ENCODE measurements at regions not wholly inside any gene's neighbourhood (a gene's known extent, or its start where the extent isn't known, plus 50 kb on each side); places are given as distances from the start of the nearest gene placed in this dataset.

DNA sequence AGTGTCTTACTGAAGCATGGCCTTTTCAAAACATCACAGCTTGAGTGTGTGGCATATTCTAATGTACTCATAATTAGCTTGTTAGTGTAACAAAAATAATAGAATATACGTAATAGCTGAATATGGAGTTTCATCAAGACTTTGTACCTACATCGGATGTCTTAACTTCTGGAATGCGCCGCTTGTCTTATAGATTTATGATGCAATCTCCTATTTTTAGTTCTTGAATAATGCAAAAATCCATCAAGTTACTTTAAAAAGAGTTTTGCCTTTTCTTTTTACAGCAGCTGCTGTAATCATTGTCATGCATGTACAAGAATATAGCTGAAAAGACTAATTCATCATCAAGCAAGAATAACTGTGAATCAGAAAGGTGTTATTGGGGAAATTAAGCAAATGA is 140.7 kb upstream of the SCN7A start:
- no peak for FAIRE-seq

DNA sequence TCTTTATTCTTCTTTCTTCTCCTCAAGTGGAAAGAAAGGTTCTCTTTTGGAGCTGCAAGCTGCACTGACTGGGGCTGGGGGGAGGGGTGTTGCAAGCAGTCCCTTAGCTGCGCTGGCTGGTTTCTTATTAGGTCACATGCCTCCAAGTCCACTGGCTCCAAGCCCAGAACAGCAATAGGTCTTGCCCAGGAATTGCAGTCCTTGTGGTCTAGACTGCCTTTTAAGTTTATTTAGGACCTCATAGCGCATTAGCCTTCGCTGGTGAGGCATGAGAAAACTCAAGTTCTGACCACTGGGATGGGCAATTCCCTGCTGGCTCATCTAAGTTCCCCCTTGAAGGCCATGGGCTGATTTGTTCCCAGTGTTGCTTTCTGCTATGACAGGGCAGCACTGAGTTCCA is 138.6 kb upstream of the SCN7A start:
- no peak for FAIRE-seq

DNA sequence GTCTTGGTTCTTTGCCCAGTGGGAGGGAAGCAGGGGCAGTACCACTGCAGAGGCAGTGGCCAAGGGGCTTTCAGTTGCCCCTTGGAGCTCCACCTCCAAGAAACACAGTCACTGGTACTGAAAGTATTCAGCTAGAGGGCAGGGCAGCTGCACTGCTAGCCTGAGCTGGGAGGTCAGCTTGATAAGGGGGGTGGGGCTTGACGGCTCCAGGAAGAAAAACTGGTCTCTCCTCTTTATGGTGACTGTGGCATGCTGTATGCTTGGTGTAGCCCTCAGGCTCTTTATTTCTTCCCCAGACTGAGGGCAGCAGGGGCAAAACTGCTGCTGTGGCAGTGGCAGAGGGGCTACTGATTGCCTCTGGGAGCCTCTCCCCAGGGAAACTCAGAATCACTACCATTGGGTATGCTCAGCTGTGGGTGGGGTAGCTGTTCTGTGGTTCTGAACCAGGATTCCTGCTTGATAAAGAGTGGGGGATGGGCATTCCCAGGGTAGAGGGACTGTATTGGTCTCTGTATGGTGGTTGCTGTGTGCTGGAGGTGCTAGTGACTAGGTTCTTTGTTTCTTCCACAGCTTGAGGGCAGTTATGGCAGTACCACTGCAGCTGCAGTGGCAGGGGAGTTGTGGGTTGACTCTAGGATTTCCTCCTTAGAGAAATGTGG is 134.6 kb upstream of the SCN7A start:
- FAIRE-seq: no peak

DNA sequence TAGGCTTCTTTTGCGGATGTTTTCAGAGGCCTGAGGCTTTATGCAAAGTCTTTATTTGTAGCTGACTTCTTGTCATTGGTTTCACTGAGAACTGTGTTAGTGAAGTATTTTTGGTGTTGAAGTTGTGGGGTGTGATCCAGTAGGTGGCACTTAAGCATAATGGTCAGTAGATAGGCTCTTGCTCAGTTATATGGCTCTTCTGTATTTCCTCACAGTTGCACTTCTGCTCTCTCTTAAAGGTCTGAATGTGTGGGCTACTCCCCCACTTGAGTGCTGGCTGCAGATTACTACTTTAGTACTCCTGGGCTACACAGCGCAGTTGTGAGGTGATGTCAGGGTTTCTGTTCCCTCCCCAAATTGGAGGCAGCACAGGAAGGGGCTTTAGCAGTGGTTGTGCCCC is 133.8 kb upstream of the SCN7A start:
- no peak for FAIRE-seq

DNA sequence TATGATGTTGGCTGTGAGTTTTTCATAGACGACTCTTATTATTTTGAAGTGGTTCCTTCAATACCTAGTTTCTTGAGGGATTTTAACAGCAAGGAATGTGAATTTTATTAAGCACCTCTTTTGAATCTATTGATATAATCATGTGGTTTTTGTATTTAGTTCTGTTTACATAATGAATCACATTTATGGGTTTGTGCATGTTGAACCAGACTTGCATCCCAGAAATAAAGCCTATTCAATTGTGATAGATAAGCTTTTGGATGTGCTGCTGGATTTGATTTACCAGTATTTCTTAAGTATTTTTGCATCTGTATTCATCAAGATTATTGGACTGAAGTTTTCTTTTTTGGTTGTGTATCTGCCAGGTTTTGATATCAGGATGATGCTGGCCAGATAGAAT is 131.6 kb upstream of the SCN7A start:
- no peak for FAIRE-seq

DNA sequence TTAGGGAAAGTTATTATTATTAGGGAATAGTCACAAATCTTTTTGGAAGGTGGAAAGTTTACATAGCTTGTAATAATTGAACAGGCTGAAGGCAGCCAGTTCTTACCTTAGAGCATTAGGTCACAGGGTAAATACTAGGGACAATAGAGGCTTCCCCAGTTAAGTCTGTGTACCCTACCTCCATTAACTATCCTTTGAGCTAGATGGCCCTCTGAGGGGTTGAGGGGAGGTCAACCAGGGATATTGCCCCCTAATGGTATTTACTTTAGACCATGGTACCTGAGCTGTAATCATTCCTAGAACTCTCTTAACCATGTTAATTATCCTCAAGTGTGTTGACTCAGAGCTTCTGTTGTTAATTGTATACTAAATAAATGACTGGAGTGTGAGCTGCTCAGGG is 120.5 kb upstream of the SCN7A start:
- FAIRE-seq: no peak

DNA sequence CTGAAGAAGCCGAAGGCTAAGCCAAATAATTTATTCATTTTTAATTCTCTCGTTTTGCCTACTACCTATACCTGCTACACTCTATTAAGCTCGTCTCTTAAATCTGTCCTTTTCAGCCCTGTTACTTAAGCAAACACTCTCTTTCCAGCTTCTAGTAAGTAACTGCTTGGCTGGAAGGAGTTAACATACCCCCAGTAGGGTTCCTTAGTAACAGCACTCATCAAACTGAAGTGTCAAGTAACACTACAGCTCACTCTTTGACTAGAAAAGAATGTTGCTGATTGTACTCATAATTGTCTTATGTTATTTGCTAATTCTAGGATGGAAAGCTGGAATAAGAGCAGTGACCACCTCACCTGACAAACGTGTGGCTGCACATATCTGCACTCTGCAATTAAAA is 120.0 kb upstream of the SCN7A start:
- FAIRE-seq: no peak

DNA sequence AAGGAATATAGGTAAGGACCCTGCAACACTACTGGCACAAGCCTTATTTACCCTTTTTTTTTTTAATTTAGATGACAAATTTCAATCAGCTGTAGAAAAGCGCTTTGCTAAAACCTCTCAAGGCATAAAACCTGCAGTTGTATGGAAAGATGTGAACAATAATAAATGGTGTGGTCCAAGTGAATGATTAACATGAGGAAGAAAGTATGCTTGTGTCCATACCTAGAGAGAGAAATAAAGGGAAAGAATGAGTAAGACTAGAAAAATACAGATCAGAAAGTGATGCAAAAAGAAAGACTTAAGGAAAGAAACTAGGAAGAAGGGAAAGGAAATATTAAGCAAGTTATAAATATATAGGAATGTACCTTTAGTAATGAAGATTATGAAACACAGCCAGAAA is 119.2 kb upstream of the SCN7A start:
- no peak for FAIRE-seq

DNA sequence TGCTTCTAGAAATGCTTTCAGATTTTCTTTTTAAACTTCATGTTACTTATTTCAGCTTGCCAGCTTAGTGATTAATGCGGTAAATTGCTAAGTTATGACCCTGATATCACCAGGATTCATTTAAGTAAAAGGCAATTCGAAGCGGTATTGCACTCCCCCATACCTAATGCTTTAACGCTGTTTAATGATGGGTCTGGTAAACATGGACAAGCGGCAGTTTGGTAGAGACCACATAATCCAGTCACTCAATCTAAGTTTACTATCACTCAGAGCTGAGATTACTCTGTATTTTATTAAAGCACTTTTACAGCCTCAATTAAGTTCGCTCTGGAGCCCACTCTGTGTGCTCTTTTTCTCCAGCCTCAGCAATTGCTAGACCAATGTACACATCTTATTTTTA is 118.2 kb upstream of the SCN7A start:
- FAIRE-seq: no peak

DNA sequence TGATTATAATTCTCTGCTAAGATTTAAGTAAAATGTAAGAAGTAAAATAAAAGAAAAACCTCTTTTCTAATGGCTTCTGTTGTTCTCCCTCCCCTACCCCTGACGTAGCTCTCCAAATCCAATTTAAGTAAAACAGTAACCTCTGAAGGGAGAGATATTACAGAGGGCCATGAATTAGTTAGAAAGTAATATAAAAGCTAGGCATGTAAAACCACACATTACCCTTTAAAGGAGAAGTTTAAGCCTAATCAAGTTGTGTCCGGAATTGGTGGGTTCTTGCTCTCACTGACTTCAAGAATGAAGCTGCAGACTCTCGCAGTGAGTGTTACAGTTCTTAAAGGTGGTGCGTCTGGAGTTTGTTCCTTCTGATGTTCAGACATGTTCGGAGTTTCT is 116.9 kb upstream of the SCN7A start:
- FAIRE-seq: no peak

DNA sequence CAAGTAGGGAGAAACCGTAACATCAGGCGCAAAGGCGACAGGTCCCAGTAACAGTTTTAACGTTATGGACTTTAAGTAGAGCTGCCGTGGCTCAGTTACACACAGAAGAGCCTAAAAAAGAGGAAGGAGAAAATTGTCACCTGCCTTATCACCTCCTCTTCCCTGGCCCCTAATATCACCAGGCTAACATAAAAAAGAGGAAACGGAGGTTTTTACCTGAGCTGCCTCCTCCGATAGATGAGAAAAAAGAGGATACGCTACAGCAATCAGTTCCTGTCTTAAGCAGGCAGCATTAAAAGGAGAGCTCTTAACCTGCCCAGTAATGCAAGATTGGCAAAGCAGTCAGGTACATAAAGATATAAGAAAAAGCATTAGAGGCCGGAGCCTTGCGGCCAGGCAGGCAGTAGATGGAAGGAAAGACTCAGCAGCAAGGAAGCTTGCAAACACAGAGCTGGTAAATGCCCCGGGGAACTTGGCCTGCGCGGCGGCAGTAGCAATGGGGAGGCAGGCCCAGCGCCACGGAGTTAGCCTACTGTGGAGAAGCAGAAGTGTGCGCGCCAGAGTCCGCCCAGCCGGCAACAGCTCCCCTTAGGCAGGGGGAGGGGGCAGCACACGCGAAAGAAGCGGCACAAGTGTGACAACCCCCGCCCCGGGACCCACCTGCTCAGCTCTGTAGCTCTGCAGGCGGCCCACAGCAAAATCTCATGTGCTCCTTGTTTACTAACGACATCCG is 116.3 kb upstream of the SCN7A start:
- no peak for FAIRE-seq

DNA sequence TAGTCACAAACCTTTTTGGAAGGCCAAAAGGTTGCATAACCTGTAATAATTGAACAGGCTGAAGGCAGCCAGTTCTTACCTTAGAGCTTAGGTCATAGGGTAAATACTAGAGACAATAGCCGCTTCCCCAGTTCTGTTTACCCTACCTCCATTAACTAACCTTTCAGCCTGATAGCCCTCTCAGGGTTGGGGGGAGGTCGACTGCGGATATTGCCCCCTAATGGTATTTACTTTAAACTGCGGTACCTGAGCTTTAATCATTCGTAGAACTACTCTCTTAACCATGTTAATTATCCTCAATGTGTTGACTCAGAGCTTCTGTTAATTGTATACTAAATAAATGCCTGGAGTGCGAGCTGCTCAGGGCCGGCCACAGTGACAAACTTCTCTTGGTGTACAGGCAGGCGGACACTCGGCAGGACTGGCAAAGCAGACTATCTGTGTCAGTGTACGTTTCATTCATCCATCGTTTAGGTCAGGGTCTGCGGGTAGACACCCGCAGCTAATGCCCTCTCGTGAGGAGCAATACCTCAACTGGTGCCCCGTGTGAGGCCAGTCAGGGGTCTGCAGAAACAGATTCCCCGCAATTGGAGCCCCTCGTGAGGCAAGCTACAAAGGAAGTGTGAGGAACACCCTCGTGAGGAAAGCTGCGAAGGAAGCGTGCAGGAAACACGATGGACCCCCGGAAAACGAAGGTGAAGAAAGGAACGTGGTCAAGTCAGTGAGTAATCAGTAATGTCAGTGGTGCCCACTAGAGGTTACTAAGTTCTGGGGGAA is 115.3 kb upstream of the SCN7A start:
- no peak for FAIRE-seq

DNA sequence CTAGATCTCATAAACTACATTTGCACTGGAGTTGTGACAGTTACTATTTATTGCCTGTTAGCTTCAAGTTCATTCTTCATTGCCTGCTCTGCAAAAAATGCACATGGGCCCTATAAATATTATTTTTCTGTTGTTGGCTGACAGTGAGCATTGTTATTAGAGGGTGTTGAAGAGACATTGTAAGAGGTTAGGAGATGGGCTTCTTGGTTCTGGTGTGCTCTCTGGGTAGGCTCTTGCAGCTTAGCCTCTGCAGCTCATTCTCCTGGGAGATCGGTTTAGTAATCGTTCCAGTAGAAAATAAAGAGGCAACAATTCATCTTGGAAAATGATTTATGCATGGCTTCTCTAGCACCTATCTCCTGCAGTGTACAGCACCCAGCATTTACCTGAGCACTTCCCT is 113.8 kb upstream of the SCN7A start:
- no peak for FAIRE-seq

DNA sequence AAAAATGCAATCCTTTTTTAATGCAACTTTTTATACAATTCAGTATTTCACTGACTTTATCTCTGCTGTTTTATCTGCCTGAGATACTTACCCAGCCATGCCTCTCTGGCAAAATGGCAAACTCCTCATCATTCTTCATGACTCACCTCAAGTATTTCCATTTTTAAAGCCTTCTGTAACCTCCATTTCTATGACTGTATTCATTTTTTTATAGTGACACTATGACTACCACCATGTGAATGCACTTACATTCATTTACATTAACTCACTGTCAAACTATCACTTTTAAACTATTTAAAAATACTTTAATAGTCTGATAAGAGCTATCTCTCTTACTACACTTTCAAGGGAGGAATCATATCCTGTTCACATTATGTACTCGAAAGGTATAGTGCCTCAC is 99.4 kb upstream of the SCN7A start:
- FAIRE-seq: no peak

DNA sequence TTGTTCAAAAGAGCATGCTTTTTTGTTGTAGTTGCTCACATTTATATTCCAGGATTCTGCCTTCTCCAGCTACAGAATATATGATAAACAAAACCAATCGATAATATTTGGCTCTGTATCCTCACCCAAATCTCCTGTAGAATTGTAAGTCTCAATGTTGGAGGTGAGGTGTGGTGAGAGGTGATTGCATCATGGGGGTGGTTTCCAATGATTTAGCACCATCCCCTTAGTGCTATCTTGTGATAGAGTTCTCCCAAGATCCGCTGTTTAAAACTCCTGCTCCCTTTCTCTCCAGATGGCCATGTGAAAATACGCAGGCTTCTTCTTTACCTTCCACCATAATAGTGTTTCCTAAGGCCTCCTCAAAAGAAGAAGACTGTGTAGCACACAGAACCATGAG is 98.7 kb upstream of the SCN7A start:
- FAIRE-seq: no peak

DNA sequence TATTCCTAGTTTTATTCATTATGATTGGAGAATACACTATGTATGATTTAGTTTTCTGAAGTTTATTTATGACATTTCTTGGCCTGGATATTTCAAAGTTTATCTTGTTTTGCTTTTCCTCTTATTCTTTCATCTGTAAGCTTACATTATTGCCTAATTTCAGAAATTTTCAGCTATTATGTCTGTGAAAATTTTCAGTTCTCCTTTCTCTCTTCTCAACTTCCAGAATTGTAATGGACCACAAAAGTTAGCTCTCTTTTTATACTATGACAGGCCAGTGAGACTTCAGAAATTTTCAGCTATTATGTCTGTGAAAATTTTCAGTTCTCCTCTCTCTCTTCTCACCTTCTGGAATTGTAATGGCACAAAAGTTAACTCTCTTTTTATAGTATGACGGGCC is 97.2 kb upstream of the SCN7A start:
- no peak for FAIRE-seq

DNA sequence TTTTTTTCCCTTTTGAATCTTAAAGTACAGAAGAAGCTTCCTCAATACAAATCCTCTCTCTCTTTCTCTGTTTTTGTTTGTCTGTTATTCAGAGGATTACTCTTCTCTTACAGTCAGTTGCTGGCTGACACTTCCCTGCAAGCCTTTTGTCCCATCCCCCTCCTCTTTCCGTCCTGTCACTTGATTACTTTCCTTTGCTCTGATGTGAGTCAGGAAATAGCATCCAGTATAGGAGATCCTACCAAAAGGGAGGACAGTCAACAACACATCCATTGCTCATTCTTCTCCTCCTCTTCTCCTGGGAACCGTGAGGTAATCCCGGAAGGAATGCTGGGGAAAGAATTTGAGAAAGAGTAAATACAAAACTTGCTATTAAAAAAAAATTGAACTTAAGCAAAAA is 79.3 kb upstream of the SCN7A start:
- no peak for FAIRE-seq

DNA sequence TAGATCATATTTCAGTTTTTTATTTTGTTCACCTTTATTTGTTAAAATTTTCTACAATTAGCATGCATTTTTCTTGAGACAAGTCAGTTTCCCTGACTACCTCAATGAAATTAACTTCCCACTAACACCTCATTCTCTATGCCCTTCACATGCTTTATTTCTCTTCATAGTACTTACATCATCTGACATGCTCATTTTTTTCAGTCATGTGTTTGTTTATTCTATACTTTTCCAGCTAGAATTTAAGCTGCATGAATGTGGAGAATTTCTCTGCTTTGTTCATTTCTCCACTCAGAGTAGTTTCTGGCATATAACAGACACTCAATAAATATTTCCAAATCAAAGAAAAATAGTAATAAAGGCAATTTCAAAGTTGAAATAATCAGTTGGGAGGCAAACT is 78.9 kb upstream of the SCN7A start:
- FAIRE-seq: no peak

DNA sequence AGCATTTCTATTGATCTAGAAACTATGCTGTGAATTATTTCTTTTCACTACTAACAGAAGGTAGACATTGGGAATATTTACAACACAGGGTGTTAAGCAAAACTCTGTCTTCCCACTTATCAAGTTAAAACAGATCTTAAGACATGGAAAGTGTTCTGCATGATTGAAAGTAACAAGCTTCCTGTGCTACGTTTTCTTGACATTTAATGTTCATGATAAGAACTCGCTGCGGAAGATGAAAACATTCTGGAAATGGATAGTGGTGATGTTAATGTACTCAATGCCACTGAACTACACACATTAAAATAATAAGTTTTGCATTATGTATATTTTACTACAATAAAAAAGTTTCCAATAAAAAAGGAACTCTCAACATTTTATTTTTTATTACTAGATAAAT is 74.4 kb upstream of the SCN7A start:
- FAIRE-seq: no peak

DNA sequence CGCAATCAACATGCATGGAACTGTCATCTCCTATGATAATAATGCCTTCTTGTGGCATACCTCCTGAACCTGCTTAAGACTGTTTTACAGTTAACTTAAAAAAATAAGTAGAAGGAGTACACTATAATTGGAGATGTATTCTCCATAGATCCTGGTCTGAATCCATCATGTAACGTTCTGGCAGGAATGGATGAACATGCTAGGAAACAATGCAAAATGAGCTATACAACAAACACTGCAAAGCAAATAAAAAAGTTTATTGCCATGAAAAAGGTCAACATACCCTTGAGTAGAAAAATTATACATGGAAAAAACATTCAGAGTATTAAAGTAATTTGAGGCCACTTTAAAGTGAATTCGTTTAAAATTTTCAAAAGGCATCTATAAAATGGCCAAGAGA is 71.5 kb upstream of the SCN7A start:
- FAIRE-seq: no peak

DNA sequence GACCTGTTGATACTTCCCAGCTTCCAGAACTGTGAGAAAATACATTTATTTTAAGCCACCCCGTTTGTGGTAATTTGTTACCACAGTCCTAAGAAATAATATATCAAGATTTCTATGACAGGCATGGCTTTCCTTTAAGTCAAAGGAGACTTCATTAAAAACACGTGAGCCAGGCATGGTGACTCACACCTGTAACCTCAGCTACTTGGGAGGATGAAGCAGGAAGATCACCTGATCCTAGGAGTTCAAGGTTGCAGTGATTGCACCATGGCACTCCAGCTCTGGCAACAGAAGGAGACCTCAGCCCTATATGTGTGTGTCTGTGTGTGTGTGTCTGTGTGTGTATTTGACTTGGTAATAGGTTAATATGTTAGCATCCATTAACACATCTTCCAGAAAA is 69.8 kb upstream of the SCN7A start:
- no peak for FAIRE-seq

DNA sequence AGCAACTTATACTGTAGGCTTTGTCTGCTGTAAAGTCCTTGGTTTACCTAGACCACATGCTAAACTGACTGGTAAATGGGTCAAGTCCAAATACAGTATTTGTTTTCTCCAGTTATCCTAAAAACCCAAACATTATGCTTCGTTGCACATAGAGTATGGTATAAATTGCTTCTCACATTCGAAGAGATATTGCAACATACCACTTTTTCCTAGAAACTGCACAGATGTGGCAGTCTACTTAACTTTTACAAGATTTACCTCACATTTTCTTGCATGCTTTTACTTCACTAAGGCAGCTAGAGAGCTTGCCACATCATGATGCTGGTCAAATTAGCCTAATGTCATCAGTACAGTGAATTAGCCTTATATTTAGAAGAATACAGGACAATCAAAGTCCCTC is 66.0 kb upstream of the SCN7A start:
- FAIRE-seq: no peak

DNA sequence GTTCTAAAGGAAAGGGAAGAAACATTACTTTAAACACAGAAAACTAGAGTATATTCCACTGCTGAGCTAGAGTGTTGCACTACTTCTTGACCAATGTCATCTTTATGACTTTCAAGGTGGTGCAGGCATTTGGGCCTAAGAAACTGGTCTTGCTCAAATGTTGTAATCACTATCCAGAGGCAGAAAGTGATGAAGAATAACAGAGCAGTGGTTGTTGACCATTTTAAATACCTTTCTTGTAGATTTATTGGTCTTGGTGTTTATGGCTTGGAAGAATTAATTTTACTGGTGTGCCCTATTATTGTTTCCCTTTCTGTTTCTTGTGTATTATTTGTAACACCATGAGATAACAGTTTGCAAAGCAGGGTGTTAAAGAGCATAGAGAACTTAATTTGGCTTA is 56.9 kb upstream of the SCN7A start:
- FAIRE-seq: no peak

DNA sequence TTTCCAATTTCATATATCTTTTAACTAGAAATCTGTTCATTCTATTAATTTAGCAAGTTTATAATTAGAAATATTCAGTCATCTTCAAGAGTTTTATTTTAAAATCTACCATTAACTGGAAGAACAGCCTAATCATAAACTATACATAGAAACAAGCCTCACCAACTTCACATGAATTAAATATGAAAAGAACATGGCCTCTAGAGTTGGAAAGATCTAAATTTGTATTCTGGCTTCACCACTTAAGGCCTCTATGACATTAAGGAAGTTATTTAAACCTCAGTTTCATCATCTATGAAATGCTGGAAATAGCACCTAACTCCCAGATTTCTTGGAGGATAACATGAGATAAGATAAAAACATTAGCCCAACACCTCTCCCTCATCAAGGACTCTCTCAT is 51.4 kb upstream of the SCN7A start:
- no peak for FAIRE-seq

Measured in TTC549 (cell line).